H9 (cell line): ENCODE measurements at regions not wholly inside any gene's neighbourhood (a gene's known extent, or its start where the extent isn't known, plus 50 kb on each side); places are given as distances from the start of the nearest gene placed in this dataset.

Source experiments
- DNase-seq: peaks from one replicate; pipeline ENCODE4 v3.0.0-alpha.2; 2017
- H2AFZ ChIP-seq: one replicate; pipeline ENCODE4 v1.6.1; 2013; ENCODE audit warnings: mild to moderate bottlenecking, low read length, control low read depth, moderate library complexity
- H2AK5ac ChIP-seq: 2 replicates; pipeline ENCODE4 v1.6.1; 2013; ENCODE audit warnings: low read length, control low read depth, mixed read lengths; ENCODE audit not compliant: insufficient read length
- H2BK120ac ChIP-seq: one replicate; pipeline ENCODE4 v1.6.1; 2013; ENCODE audit warnings: low read depth, mild to moderate bottlenecking, low read length, control low read depth, inconsistent platforms; ENCODE audit not compliant: poor library complexity, severe bottlenecking
- H2BK12ac ChIP-seq: 2 replicates; pipeline ENCODE4 v1.6.1; 2013; ENCODE audit warnings: low read length, control low read depth, mixed read lengths, low read depth; ENCODE audit not compliant: insufficient read length
- H2BK15ac ChIP-seq: 2 replicates; pipeline ENCODE4 v1.6.1; 2013; ENCODE audit warnings: low read depth, low read length, control low read depth
- H2BK20ac ChIP-seq: one replicate; pipeline ENCODE4 v1.6.1; 2013; ENCODE audit warnings: low read depth, mild to moderate bottlenecking, low read length, control low read depth, inconsistent platforms; ENCODE audit not compliant: poor library complexity, severe bottlenecking
- H2BK5ac ChIP-seq: 2 replicates; pipeline ENCODE4 v1.6.1; 2013; ENCODE audit warnings: low read length, control low read depth, mixed read lengths; ENCODE audit not compliant: insufficient read length
- H3K14ac ChIP-seq: 2 replicates; pipeline ENCODE4 v1.6.1; 2013; ENCODE audit warnings: low read length, control low read depth; ENCODE audit not compliant: insufficient read depth
- H3K18ac ChIP-seq: 2 replicates; pipeline ENCODE4 v1.6.1; 2013; ENCODE audit warnings: low read depth, mild to moderate bottlenecking, mixed read lengths, low read length, control low read depth; ENCODE audit not compliant: insufficient read length
- H3K23ac ChIP-seq: 2 replicates; pipeline ENCODE4 v1.6.1; 2013; ENCODE audit warnings: low read length, control low read depth, mixed read lengths, low read depth; ENCODE audit not compliant: insufficient read length
- H3K23me2 ChIP-seq: 2 replicates; pipeline ENCODE4 v1.6.1; 2013; ENCODE audit warnings: low read depth, mild to moderate bottlenecking, mixed read lengths, low read length, control low read depth; ENCODE audit not compliant: insufficient read length, poor library complexity, severe bottlenecking
- H3K27ac ChIP-seq: 2 replicates; pipeline ENCODE4 v1.5.1; 2013; ENCODE audit warnings: low read length, control low read depth, mixed read lengths, low read depth; ENCODE audit not compliant: insufficient read length
- H3K27me3 ChIP-seq: 2 replicates; pipeline ENCODE4 v1.6.1; 2013; ENCODE audit warnings: low read length, control low read depth, inconsistent platforms; ENCODE audit not compliant: insufficient read depth
- H3K4ac ChIP-seq: 2 replicates; pipeline ENCODE4 v1.6.1; 2013; ENCODE audit warnings: low read depth, mild to moderate bottlenecking, control low read depth, inconsistent platforms, low read length, moderate library complexity
- H3K4me1 ChIP-seq: 2 replicates; pipeline ENCODE4 v1.6.1; 2013; ENCODE audit warnings: low read length, control low read depth, inconsistent platforms; ENCODE audit not compliant: insufficient read depth
- H3K4me2 ChIP-seq: 2 replicates; pipeline ENCODE4 v1.6.1; 2013; ENCODE audit warnings: low read length, control low read depth, mixed read lengths; ENCODE audit not compliant: insufficient read length, insufficient read depth
- H3K56ac ChIP-seq: 2 replicates; pipeline ENCODE4 v1.6.1; 2013; ENCODE audit warnings: low read depth, mild to moderate bottlenecking, mixed read lengths, low read length, control low read depth; ENCODE audit not compliant: insufficient read length
- H3K79me1 ChIP-seq: 2 replicates; pipeline ENCODE4 v1.6.1; 2013; ENCODE audit warnings: low read depth, mild to moderate bottlenecking, moderate library complexity, low read length, control low read depth, inconsistent platforms; ENCODE audit not compliant: insufficient read depth, poor library complexity, severe bottlenecking
- H3K79me2 ChIP-seq: 2 replicates; pipeline ENCODE4 v1.6.1; 2013; ENCODE audit warnings: low read length, control low read depth, inconsistent platforms; ENCODE audit not compliant: insufficient read depth
- H3K9ac ChIP-seq: 2 replicates; pipeline ENCODE4 v1.6.1; 2013; ENCODE audit warnings: low read length, control low read depth, mixed read lengths; ENCODE audit not compliant: insufficient read length; ENCODE audit errors: extremely low read depth
- H3K9me3 ChIP-seq: one replicate; pipeline ENCODE4 v1.6.1; 2013; ENCODE audit warnings: low read depth, low read length, inconsistent platforms; ENCODE audit not compliant: control insufficient read depth
- H3T11ph ChIP-seq: one replicate; pipeline ENCODE4 v1.6.1; 2013; ENCODE audit warnings: mild to moderate bottlenecking, low read length, control low read depth, inconsistent platforms
- H4K20me1 ChIP-seq: one replicate; pipeline ENCODE4 v1.6.1; 2013; ENCODE audit not compliant: control insufficient read depth, insufficient read length, insufficient read depth
- H4K5ac ChIP-seq: 2 replicates; pipeline ENCODE4 v1.6.1; 2013; ENCODE audit warnings: low read depth, mild to moderate bottlenecking, mixed read lengths, low read length, control low read depth; ENCODE audit not compliant: insufficient read length
- H4K8ac ChIP-seq: replicated peaks from 2 replicates; pipeline ENCODE4 v1.6.1; 2013; ENCODE audit warnings: low read length, control low read depth, mixed read lengths, low read depth; ENCODE audit not compliant: insufficient read length
- H4K91ac ChIP-seq: 2 replicates; pipeline ENCODE4 v1.6.1; 2013; ENCODE audit warnings: low read depth, mild to moderate bottlenecking, moderate library complexity, mixed read lengths, low read length, control low read depth; ENCODE audit not compliant: insufficient read length
- H3K27ac Mint-ChIP-seq, 3 experiments: 2 replicates in 2 of 3; 3 replicates in 1 of 3; pipeline ENCODE4 v1.8.0; 2020 to 2021; ENCODE audit warnings: mixed read lengths in 3 of 3, mild to moderate bottlenecking in 1 of 3, moderate library complexity in 1 of 3
- H3K27me3 Mint-ChIP-seq: 2 replicates; pipeline ENCODE4 v1.8.0; 2021; ENCODE audit warnings: low read depth, mild to moderate bottlenecking, moderate library complexity, mixed read lengths
- H3K36me3 Mint-ChIP-seq, 3 experiments: 2 replicates in 2 of 3; 3 replicates in 1 of 3; pipeline ENCODE4 v1.8.0; 2020 to 2021; ENCODE audit warnings: low read depth in 3 of 3, mixed read lengths in 3 of 3; ENCODE audit not compliant: insufficient read depth in 1 of 3
- H3K4me1 Mint-ChIP-seq, 2 experiments: 2 replicates each; pipeline ENCODE4 v1.8.0; 2020; ENCODE audit warnings: mixed read lengths in 2 of 2
- H3K4me3 Mint-ChIP-seq, 2 experiments: 2 replicates in 1 of 2; 3 replicates in 1 of 2; pipeline ENCODE4 v1.8.0; 2020 to 2021; ENCODE audit warnings: mild to moderate bottlenecking in 2 of 2, mixed read lengths in 2 of 2, moderate library complexity in 1 of 2
- H3K9me3 Mint-ChIP-seq, 2 experiments: 2 replicates in 1 of 2; 3 replicates in 1 of 2; pipeline ENCODE4 v1.8.0; 2020; ENCODE audit warnings: mild to moderate bottlenecking in 2 of 2, mixed read lengths in 2 of 2, moderate library complexity in 1 of 2
- CTCF ChIP-seq: fragments of 200-600 bp; sonication (generic); conservative IDR thresholded peaks from 3 replicates; pipeline ENCODE4 v1.8.0; 2021; ENCODE audit warnings: antibody characterized with exemption, mild to moderate bottlenecking
- WGBS: extraction: QIAGEN DNeasy Blood & Tissue Kit; methylation state at CpG from one replicate; pipeline ENCODE4 v1.1.7; 2013; ENCODE audit warnings: missing lambda C conversion rate, low lambda C conversion rate, mixed read lengths; ENCODE audit not compliant: insufficient read length; ENCODE audit errors: extremely low coverage; 5-methylcytosine and 5-hydroxymethylcytosine counted together

- Histone ChIP-seq H4K91ac (no peak overlapping the region), H2AK5ac (no peak overlapping the region), H4K20me1 (no peaks in the 10 kb centered on the region), H2BK120ac (no peak overlapping the region), H3K4me1 (no peaks in the 10 kb centered on the region), H3K79me1 (no peaks in the 10 kb centered on the region), H3K79me2 (no peaks in the 10 kb centered on the region), H3K23me2 (no peaks in the 10 kb centered on the region), H3K18ac (no peak overlapping the region), H3K14ac (no peak overlapping the region), H3K4ac (no peak overlapping the region), H3K27me3 (no peaks in the 10 kb centered on the region), H3K9ac (no peak overlapping the region), H2BK12ac (no peak overlapping the region), H3K56ac (no peak overlapping the region), H2BK15ac (no peak overlapping the region), H3K9me3 (peaks cover 13% of the 10 kb centered on the region), H2BK5ac (no peak overlapping the region), H2BK20ac (no peak overlapping the region), H3K23ac (no peak overlapping the region), H3K27ac (no peak overlapping the region), H4K5ac (no peak overlapping the region), H2AFZ (no peak overlapping the region), H3K4me2 (no peak overlapping the region), H4K8ac (no peak overlapping the region), H3T11ph (no peak overlapping the region)
- Mint-ChIP-seq H3K4me3 (no peak overlapping the region), H3K36me3 (peaks cover 6 to 17% (median 16%) of the 10 kb centered on the region in 3 experiments), H3K27ac (no peak overlapping the region), H3K9me3 (peaks cover 30 to 32% of the 10 kb centered on the region in 2 experiments), H3K4me1 (no peaks in the 10 kb centered on the region), H3K27me3 (no peaks in the 10 kb centered on the region)
- DNase-seq: no peak
- no peak for TF ChIP-seq CTCF
- WGBS: no CpG with 5 or more reads among the region's 3 CpGs
These were observed 663.7 kb downstream of the METTL4 start for GRCh38 chr18:1907470-1908206.
